GM19395 (cell line): ENCODE measurements at regions not wholly inside any gene's neighbourhood (a gene's known extent, or its start where the extent isn't known, plus 50 kb on each side); places are given as distances from the start of the nearest gene placed in this dataset.
"Not testable (repeated sequence)": the region's sequence is repeated elsewhere in the genome, so short reads cannot be mapped to it uniquely, and the experiment has no call there.

ENCODE experiments used
- ATAC-seq: cut with Tn5 transposase; IDR thresholded peaks from one replicate; pipeline ENCODE4 v1.9.1; 2021; ENCODE audit warnings: mild to moderate bottlenecking, moderate library complexity; ENCODE audit not compliant: unreplicated experiment

- no peak for ATAC-seq
Observed at GRCh38 chr12:131407221-131408035, 303.5 kb upstream of the SFSWAP start.

- no peak for ATAC-seq
Observed at GRCh38 chr12:131408036-131408365, 302.9 kb upstream of the SFSWAP start.

- ATAC-seq = no peak
Observed at GRCh38 chr12:131408484-131408883, 302.4 kb upstream of the SFSWAP start.

- no peak for ATAC-seq
Observed at GRCh38 chr12:131409211-131409610, 301.7 kb upstream of the SFSWAP start.

- ATAC-seq = not testable (repeated sequence)
Observed at GRCh38 chr12:131411827-131412226, 299.1 kb upstream of the SFSWAP start.

- no peak for ATAC-seq
Observed at GRCh38 chr12:131413006-131413405, 297.9 kb upstream of the SFSWAP start.

- ATAC-seq = no peak
Observed at GRCh38 chr12:131413471-131413870, 297.4 kb upstream of the SFSWAP start.

- not testable (repeated sequence) for ATAC-seq
Observed at GRCh38 chr12:131414155-131414922, 296.6 kb upstream of the SFSWAP start.

- no peak for ATAC-seq
Observed at GRCh38 chr12:131415781-131416180, 295.1 kb upstream of the SFSWAP start.

GRCh38 chr12:131418121-131418520 is 292.8 kb upstream of the SFSWAP start:
- no peak for ATAC-seq

GRCh38 chr12:131418884-131419283 is 292.0 kb upstream of the SFSWAP start:
- ATAC-seq = no peak

- no peak for ATAC-seq
Observed at GRCh38 chr12:131420867-131421447, 289.9 kb upstream of the SFSWAP start.

GRCh38 chr12:131421509-131422186 is 289.2 kb upstream of the SFSWAP start:
- ATAC-seq = no peak

GRCh38 chr12:131422187-131422520 is 288.7 kb upstream of the SFSWAP start:
- no peak for ATAC-seq

GRCh38 chr12:131422744-131423143 is 288.1 kb upstream of the SFSWAP start:
- ATAC-seq = no peak

- ATAC-seq = no peak
Observed at GRCh38 chr12:131424270-131424669, 286.6 kb upstream of the SFSWAP start.

- ATAC-seq = no peak
Observed at GRCh38 chr12:131425112-131426075, 285.5 kb upstream of the SFSWAP start.

GRCh38 chr12:131428091-131428685 is 282.7 kb upstream of the SFSWAP start:
- no peak for ATAC-seq

GRCh38 chr12:131429221-131429620 is 281.7 kb upstream of the SFSWAP start:
- not testable (repeated sequence) for ATAC-seq

- ATAC-seq = not testable (repeated sequence)
Observed at GRCh38 chr12:131429697-131430096, 281.2 kb upstream of the SFSWAP start.
